Stimulated activated CD4-positive, alpha-beta T cell treated with anti-CD3 and anti-CD28 coated beads, TNF-alpha, amount 100 ng/mL, for 1 hour (primary cell): ENCODE measurements at regions not wholly inside any gene's neighbourhood (a gene's known extent, or its start where the extent isn't known, plus 50 kb on each side); places are given as distances from the start of the nearest gene placed in this dataset.
"Not testable (repeated sequence)": the region's sequence is repeated elsewhere in the genome, so short reads cannot be mapped to it uniquely, and the experiment has no call there.

Experiments
- DNase-seq, 3 donors: peaks; one replicate each; pipeline ENCODE4 v3.0.0-alpha.2; 2020; ENCODE audit warnings: low read depth in 3 of 3, low spot score in 1 of 3

- DNase-seq, result no peak
Measured at GRCh38 chr4:28845158-28845557, 1875.0 kb upstream of the PCDH7 start.

GRCh38 chr4:28857028-28857427 is 1863.1 kb upstream of the PCDH7 start:
- DNase-seq, result not testable (repeated sequence)

GRCh38 chr4:28868841-28869240 is 1851.3 kb upstream of the PCDH7 start:
- DNase-seq, result no peak

- DNase-seq, result no peak
Measured at GRCh38 chr4:28879178-28879577, 1841.0 kb upstream of the PCDH7 start.

- DNase-seq, result no peak
Measured at GRCh38 chr4:28879900-28880299, 1840.3 kb upstream of the PCDH7 start.

- no peak for DNase-seq
Measured at GRCh38 chr4:28883211-28883610, 1837.0 kb upstream of the PCDH7 start.

- DNase-seq, result no peak
Measured at GRCh38 chr4:28886934-28887333, 1833.2 kb upstream of the PCDH7 start.

- DNase-seq, result no peak
Measured at GRCh38 chr4:28890949-28891775, 1829.0 kb upstream of the PCDH7 start.

- DNase-seq, result no peak
Measured at GRCh38 chr4:28913466-28913865, 1806.7 kb upstream of the PCDH7 start.

GRCh38 chr4:28916585-28916984 is 1803.6 kb upstream of the PCDH7 start:
- no peak for DNase-seq

GRCh38 chr4:28918871-28919270 is 1801.3 kb upstream of the PCDH7 start:
- no peak for DNase-seq

GRCh38 chr4:28921886-28922285 is 1798.3 kb upstream of the PCDH7 start:
- DNase-seq, result no peak

GRCh38 chr4:28926156-28926555 is 1794.0 kb upstream of the PCDH7 start:
- no peak for DNase-seq

GRCh38 chr4:28942631-28943030 is 1777.5 kb upstream of the PCDH7 start:
- no peak for DNase-seq

- DNase-seq, result no peak
Measured at GRCh38 chr4:28947374-28947773, 1772.8 kb upstream of the PCDH7 start.

GRCh38 chr4:28948501-28948900 is 1771.7 kb upstream of the PCDH7 start:
- no peak for DNase-seq

GRCh38 chr4:28966982-28967381 is 1753.2 kb upstream of the PCDH7 start:
- no peak for DNase-seq

GRCh38 chr4:28973587-28974350 is 1746.4 kb upstream of the PCDH7 start:
- DNase-seq, result no peak

- DNase-seq, result no peak
Measured at GRCh38 chr4:28976369-28976768, 1743.8 kb upstream of the PCDH7 start.

GRCh38 chr4:29002151-29002550 is 1718.0 kb upstream of the PCDH7 start:
- DNase-seq, result no peak

GRCh38 chr4:29005838-29006237 is 1714.3 kb upstream of the PCDH7 start:
- no peak for DNase-seq

GRCh38 chr4:29009908-29010307 is 1710.3 kb upstream of the PCDH7 start:
- no peak for DNase-seq
